SK-N-SH (cell line): ENCODE measurements at regions not wholly inside any gene's neighbourhood (a gene's known extent, or its start where the extent isn't known, plus 50 kb on each side); places are given as distances from the start of the nearest gene placed in this dataset.
"Not testable (repeated sequence)": the region's sequence is repeated elsewhere in the genome, so short reads cannot be mapped to it uniquely, and the experiment has no call there.

Source experiments
- CTCF ChIA-PET: fragments of 300-600, 350-600 bp; formaldehyde crosslinking; extraction: SDS; loops from one replicate; lab custom pipeline; 2021; lab: Yijun Ruan, JAX
- POLR2A ChIA-PET: fragments of 350-600 bp; sonication (Branson Sonifier 250); formaldehyde crosslinking; extraction: SDS; loops from one replicate; lab custom pipeline; 2020; ENCODE audit warnings: antibody characterized with exemption, inconsistent platforms; lab: Yijun Ruan, JAX
- DNase-seq: peaks from one replicate; pipeline ENCODE4 v3.0.0; 2012
- H2AFZ ChIP-seq: fragments of 200-600 bp; sonication (generic); 2 replicates; pipeline ENCODE4 v1.8.1; 2016; ENCODE audit warnings: antibody characterized with exemption, mild to moderate bottlenecking, low read depth
- H3F3A ChIP-seq: fragments of 200-600 bp; sonication (generic); replicated peaks from 2 replicates; pipeline ENCODE3; 2016; ENCODE audit warnings: antibody characterized with exemption, mild to moderate bottlenecking; ENCODE audit not compliant: insufficient read depth
- H3K27ac ChIP-seq, 2 experiments: fragments of 200-500 bp in 1 of 2; fragments of 200-600 bp in 1 of 2; sonication (Bioruptor generic) in 1 of 2; sonication (generic), shearing (Covaris generic) in 1 of 2; 2 replicates each; pipeline versions ENCODE4 v1.5.1 to v1.6.1; 2014 to 2016; ENCODE audit warnings: low read depth in 2 of 2, inconsistent platforms in 1 of 2, low read length in 1 of 2, mild to moderate bottlenecking in 1 of 2, mixed read lengths in 1 of 2
- H3K27me3 ChIP-seq: fragments of 200-600 bp; sonication (generic), shearing (Covaris generic); 2 replicates; pipeline ENCODE4 v1.6.1; 2016; ENCODE audit warnings: mixed run types; ENCODE audit not compliant: insufficient read depth
- H3K36me3 ChIP-seq, 2 experiments: fragments of 200-500 bp in 1 of 2; fragments of 200-600 bp in 1 of 2; sonication (Bioruptor generic) in 1 of 2; sonication (generic) in 1 of 2; replicated peaks in 1 of 2; 2 replicates each; pipeline versions ENCODE3 to v1.5.1; 2014 to 2016; ENCODE audit warnings: low read length in 1 of 2, mild to moderate bottlenecking in 1 of 2; ENCODE audit not compliant: insufficient read depth in 2 of 2, control insufficient read depth in 1 of 2
- H3K4me1 ChIP-seq, 2 experiments: fragments of 200-500 bp in 1 of 2; fragments of 200-600 bp in 1 of 2; sonication (Bioruptor generic) in 1 of 2; sonication (generic), shearing (Covaris generic) in 1 of 2; 2 replicates each; pipeline versions ENCODE4 v1.5.1 to v1.6.1; 2014 to 2016; ENCODE audit warnings: low read depth in 1 of 2, low read length in 1 of 2, mixed run types in 1 of 2; ENCODE audit not compliant: insufficient read depth in 2 of 2, control insufficient read depth in 1 of 2
- H3K4me2 ChIP-seq: fragments of 200-600 bp; sonication (generic), shearing (Covaris generic); 2 replicates; pipeline ENCODE4 v1.6.1; 2017; ENCODE audit warnings: mixed run types
- H3K4me3 ChIP-seq, 2 experiments: fragments of 200-500 bp in 1 of 2; fragments of 200-600 bp in 1 of 2; sonication (Bioruptor generic) in 1 of 2; sonication (generic), shearing (Covaris generic) in 1 of 2; 2 replicates each; pipeline versions ENCODE4 v1.5.1 to v1.8.1; 2014 to 2016; ENCODE audit warnings: low read depth in 2 of 2, inconsistent platforms in 1 of 2, low read length in 1 of 2, mild to moderate bottlenecking in 1 of 2, mixed read lengths in 1 of 2, moderate library complexity in 1 of 2
- H3K79me2 ChIP-seq: fragments of 200-600 bp; sonication (generic); 2 replicates; pipeline ENCODE4 v1.8.1; 2017; ENCODE audit warnings: mild to moderate bottlenecking; ENCODE audit not compliant: insufficient read depth
- H3K9ac ChIP-seq: fragments of 200-600 bp; sonication (generic); 2 replicates; pipeline ENCODE4 v1.6.1; 2017; ENCODE audit warnings: mixed run types
- H3K9me2 ChIP-seq: fragments of 200-600 bp; sonication (generic); 2 replicates; pipeline ENCODE4 v1.6.1; 2017; ENCODE audit warnings: mixed run types
- H3K9me3 ChIP-seq: fragments of 200-600 bp; sonication (generic); 2 replicates; pipeline ENCODE4 v1.6.1; 2017; ENCODE audit warnings: mixed run types, mild to moderate bottlenecking, moderate library complexity
- H4K20me1 ChIP-seq: fragments of 200-600 bp; sonication (generic); 2 replicates; pipeline ENCODE4 v1.6.1; 2017; ENCODE audit warnings: mild to moderate bottlenecking, mixed run types; ENCODE audit not compliant: insufficient read depth
- RAD21 ChIP-seq: IDR thresholded peaks from 2 replicates; pipeline ENCODE4 v1.6.1; 2012; ENCODE audit warnings: mild to moderate bottlenecking, low read length
- WGBS: methylation state at CpG from one replicate; pipeline ENCODE4 v1.1.6; 2017; ENCODE audit warnings: low lambda C conversion rate; 5-methylcytosine and 5-hydroxymethylcytosine counted together
- TF ChIP-seq, protein P1 (sequence below): fragments of 200-600 bp; sonication (generic); IDR thresholded peaks from 2 replicates; pipeline ENCODE4 v1.6.1; 2017; ENCODE audit warnings: antibody characterized with exemption, mild to moderate bottlenecking, moderate library complexity

DNA sequence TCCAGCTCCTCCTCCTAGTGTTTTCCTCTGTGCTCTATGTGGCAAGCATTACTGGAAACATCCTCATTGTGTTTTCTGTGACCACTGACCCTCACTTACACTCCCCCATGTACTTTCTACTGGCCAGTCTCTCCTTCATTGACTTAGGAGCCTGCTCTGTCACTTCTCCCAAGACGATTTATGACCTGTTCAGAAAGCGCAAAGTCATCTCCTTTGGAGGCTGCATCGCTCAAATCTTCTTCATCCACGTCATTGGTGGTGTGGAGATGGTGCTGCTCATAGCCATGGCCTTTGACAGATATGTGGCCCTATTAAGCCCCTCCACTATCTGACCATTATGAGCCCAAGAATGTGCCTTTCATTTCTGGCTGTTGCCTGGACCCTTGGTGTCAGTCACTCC is 64.0 kb downstream of the OR4F15 start:
- H2AFZ ChIP-seq, H3K4me3 ChIP-seq, H3K36me3 ChIP-seq, H3K9me3 ChIP-seq, H3K4me1 ChIP-seq, H3K9me2 ChIP-seq, POLR2A ChIA-PET, H3K9ac ChIP-seq, CTCF ChIA-PET, H3F3A ChIP-seq, DNase-seq, H4K20me1 ChIP-seq, H3K4me2 ChIP-seq, H3K27ac ChIP-seq, H3K79me2 ChIP-seq, H3K27me3 ChIP-seq: not testable (repeated sequence)
- WGBS: 44% methylated on average over 4 of the region's 4 CpGs

DNA sequence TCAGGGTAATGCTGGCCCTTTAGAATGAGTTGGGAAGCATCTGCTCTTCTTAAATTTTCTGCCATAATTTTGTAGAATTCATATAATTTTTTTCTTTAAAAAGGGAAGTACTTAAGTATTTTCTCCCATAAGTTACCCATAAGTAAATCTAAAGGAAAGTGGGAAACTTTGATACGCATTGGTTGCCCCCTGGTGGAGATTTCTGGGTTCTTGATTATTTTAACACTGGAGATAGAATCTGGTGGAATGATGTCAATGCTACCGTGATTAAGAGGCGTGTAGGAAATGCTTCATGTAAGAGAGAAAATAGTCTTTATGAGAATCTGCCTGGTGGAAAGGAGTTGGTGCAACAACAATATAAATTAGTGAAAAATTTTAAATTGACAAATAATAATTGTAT is 65.6 kb downstream of the OR4F15 start:
- 0% methylated on average over 3 of the region's 3 CpGs for WGBS
- TF ChIP-seq, protein P1, sequence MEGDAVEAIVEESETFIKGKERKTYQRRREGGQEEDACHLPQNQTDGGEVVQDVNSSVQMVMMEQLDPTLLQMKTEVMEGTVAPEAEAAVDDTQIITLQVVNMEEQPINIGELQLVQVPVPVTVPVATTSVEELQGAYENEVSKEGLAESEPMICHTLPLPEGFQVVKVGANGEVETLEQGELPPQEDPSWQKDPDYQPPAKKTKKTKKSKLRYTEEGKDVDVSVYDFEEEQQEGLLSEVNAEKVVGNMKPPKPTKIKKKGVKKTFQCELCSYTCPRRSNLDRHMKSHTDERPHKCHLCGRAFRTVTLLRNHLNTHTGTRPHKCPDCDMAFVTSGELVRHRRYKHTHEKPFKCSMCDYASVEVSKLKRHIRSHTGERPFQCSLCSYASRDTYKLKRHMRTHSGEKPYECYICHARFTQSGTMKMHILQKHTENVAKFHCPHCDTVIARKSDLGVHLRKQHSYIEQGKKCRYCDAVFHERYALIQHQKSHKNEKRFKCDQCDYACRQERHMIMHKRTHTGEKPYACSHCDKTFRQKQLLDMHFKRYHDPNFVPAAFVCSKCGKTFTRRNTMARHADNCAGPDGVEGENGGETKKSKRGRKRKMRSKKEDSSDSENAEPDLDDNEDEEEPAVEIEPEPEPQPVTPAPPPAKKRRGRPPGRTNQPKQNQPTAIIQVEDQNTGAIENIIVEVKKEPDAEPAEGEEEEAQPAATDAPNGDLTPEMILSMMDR: peak; percentile 59
- peak; percentile 49 for TF ChIP-seq RAD21
- H3K36me3 ChIP-seq, DNase-seq, CTCF ChIA-PET, H3K4me1 ChIP-seq, H3K27me3 ChIP-seq, H3K9me3 ChIP-seq, H3K9ac ChIP-seq, H3K4me2 ChIP-seq, POLR2A ChIA-PET, H3F3A ChIP-seq, H3K9me2 ChIP-seq, H3K4me3 ChIP-seq, H3K79me2 ChIP-seq, H2AFZ ChIP-seq, H4K20me1 ChIP-seq, H3K27ac ChIP-seq: not testable (repeated sequence)

- DNase-seq, H3K9me2 ChIP-seq, POLR2A ChIA-PET, H3K9ac ChIP-seq, H2AFZ ChIP-seq, H3K4me3 ChIP-seq, H3K27me3 ChIP-seq, H4K20me1 ChIP-seq, H3K4me2 ChIP-seq, H3K79me2 ChIP-seq, CTCF ChIA-PET, H3K27ac ChIP-seq, H3K9me3 ChIP-seq, H3F3A ChIP-seq, H3K4me1 ChIP-seq, H3K36me3 ChIP-seq: not testable (repeated sequence)
- WGBS: no CpG with 5 or more reads among the region's 5 CpGs
Measured at GRCh38 chr15:101912349-101913287, 100.6 kb downstream of the OR4F15 start.

DNA sequence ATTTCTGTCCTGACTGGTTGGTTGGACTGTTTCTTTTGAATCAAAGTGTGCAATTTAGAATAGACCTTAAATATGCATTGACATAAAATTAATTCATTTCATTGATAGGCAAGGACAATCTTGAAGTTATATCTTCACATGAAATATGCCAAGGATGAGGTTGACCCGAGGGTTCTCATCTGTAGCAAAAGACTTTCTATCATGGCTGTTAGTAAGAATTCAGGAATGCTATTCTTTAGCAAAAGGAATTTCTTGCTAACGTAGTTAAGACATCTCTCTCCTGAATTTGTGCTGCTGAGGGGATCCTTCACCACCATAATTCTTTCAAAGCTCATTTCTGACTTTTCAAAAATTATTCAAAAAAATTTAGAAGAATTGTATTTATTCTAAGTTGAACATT is 112.6 kb downstream of the OR4F15 start:
- H3K9me3 ChIP-seq, H3K4me1 ChIP-seq, H3K79me2 ChIP-seq, H3F3A ChIP-seq, H4K20me1 ChIP-seq, POLR2A ChIA-PET, H3K4me2 ChIP-seq, DNase-seq, H3K9ac ChIP-seq, H3K27me3 ChIP-seq, H3K36me3 ChIP-seq, H2AFZ ChIP-seq, H3K4me3 ChIP-seq, CTCF ChIA-PET, H3K9me2 ChIP-seq, H3K27ac ChIP-seq: not testable (repeated sequence)
- WGBS: 0% methylated on average over 1 of the region's 2 CpGs

GRCh38 chr15:101934506-101934905 is 122.5 kb downstream of the OR4F15 start:
- DNase-seq, H3K4me3 ChIP-seq, H3K9me3 ChIP-seq, H3K4me1 ChIP-seq, H3K27me3 ChIP-seq, H3K9me2 ChIP-seq, H3K36me3 ChIP-seq, H3K4me2 ChIP-seq, H3K27ac ChIP-seq, H2AFZ ChIP-seq, H3K79me2 ChIP-seq, H3F3A ChIP-seq, POLR2A ChIA-PET, CTCF ChIA-PET, H4K20me1 ChIP-seq, H3K9ac ChIP-seq: not testable (repeated sequence)
- WGBS: no CpG with 5 or more reads among the region's 3 CpGs

DNA sequence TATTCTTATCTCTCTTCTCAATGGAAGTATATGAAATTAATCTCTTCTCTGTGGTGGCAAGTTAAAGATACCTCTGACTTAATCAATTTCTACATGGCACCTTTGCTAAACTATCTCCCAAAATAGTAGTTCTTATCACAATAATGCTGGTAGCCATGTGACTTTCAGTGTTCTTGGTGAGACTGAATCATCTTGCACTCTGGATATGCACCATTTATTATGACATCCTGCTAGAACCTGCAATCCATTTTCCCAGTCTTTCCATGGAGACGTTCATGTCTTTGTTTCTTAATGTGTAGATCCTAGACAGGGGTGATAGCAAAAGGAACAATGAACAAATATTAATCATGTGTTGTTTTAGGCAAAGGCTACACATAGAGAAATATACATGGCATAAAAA is 125.4 kb downstream of the OR4F15 start:
- H3K27ac ChIP-seq, H3F3A ChIP-seq, H2AFZ ChIP-seq, H3K9ac ChIP-seq, CTCF ChIA-PET, H3K9me2 ChIP-seq, DNase-seq, H3K4me1 ChIP-seq, H3K4me2 ChIP-seq, H3K9me3 ChIP-seq, H3K4me3 ChIP-seq, H3K79me2 ChIP-seq, H3K36me3 ChIP-seq, H4K20me1 ChIP-seq, H3K27me3 ChIP-seq, POLR2A ChIA-PET: not testable (repeated sequence)
- WGBS: no CpG with 5 or more reads among the region's 1 CpG
